ENCODE measurements at regions not wholly inside any gene's neighbourhood (a gene's known extent, or its start where the extent isn't known, plus 50 kb on each side); places are given as distances from the start of the nearest gene placed in this dataset.

- Histone ChIP-seq H3K23ac (ENCODE audit: insufficient read length) (no peak overlapping the region), H2BK120ac (replicated peaks; ENCODE audit: low read depth, low read length) (no peak overlapping the region), H2AFZ (ENCODE audit: low read length) (no peak overlapping the region), H2AK5ac (ENCODE audit: low read depth, low read length) (no peak overlapping the region), H4K20me1 (replicated peaks in 1 of 2; ENCODE audit: control insufficient read depth in 1 of 2, insufficient read depth in 2 of 2, low read length in 2 of 2) (no peaks in the 10 kb centered on the region), H3K27me3 (replicated peaks in 1 of 4; ENCODE audit: control insufficient read depth in 3 of 4, extremely low read depth in 1 of 4, insufficient read depth in 3 of 4, low read length in 3 of 4) (0 out of 7 replicates have a peak, but pooled peaks cover 0 to 2% (median 0%) of the 10 kb centered on the region in 4 experiments), H2BK15ac (ENCODE audit: low read length) (no peak overlapping the region), H2BK12ac (ENCODE audit: low read depth, low read length) (no peak overlapping the region), H3K18ac (ENCODE audit: extremely low read depth, low read length) (no peak overlapping the region), H3K36me3 (ENCODE audit: control insufficient read depth in 2 of 4, insufficient read depth in 4 of 4, low read length in 3 of 4) (no peaks in the 10 kb centered on the region), H3K56ac (replicated peaks; ENCODE audit: insufficient read length, low read depth, low read length) (no peak overlapping the region), H3K9me3 (ENCODE audit: insufficient read depth in 2 of 2, low read depth in 1 of 2, low read length in 1 of 2) (no peaks in the 10 kb centered on the region), H3K9ac (replicated peaks in 1 of 4; ENCODE audit: extremely low read depth in 1 of 4, low read depth in 3 of 4, low read length in 3 of 4) (no peak overlapping the region), H3K23me2 (ENCODE audit: low read depth, low read length) (no peaks in the 10 kb centered on the region), H3K4ac (replicated peaks; ENCODE audit: insufficient read length, low read depth, low read length) (no peak overlapping the region), H3K79me1 (ENCODE audit: low read depth, low read length) (no peaks in the 10 kb centered on the region), H3K4me3 (ENCODE audit: extremely low read depth in 1 of 4, insufficient read depth in 2 of 4, low read depth in 3 of 4, low read length in 4 of 4) (no peak overlapping the region; a peak in 1 of 8 replicates), H3K14ac (ENCODE audit: insufficient read length) (no peak overlapping the region), H3K27ac (ENCODE audit: low read depth, low read length) (no peak overlapping the region), H2BK5ac (ENCODE audit: low read depth, low read length) (no peak overlapping the region), H4K5ac (ENCODE audit: insufficient read length, low read depth, low read length) (no peak overlapping the region), H2BK20ac (ENCODE audit: low read length) (no peak overlapping the region), H3K4me2 (ENCODE audit: insufficient read depth in 1 of 2, low read depth in 2 of 2, low read length in 2 of 2) (no peak overlapping the region), H4K8ac (ENCODE audit: extremely low read depth, insufficient read depth, low read length) (no peak overlapping the region), H4K91ac (replicated peaks; ENCODE audit: insufficient read length, low read length) (no peak overlapping the region), H3K4me1 (replicated peaks in 1 of 4; ENCODE audit: control insufficient read depth in 3 of 4, insufficient read depth in 4 of 4, low read length in 3 of 4) (0 out of 7 replicates have a peak, but pooled peaks cover 0 to 3% (median 0%) of the 10 kb centered on the region in 4 experiments), H3K79me2 (ENCODE audit: control insufficient read depth in 1 of 2, insufficient read depth in 2 of 2, low read length in 2 of 2) (no peaks in the 10 kb centered on the region)
- DNase-seq (ENCODE audit: low read depth in 1 of 2, low spot score in 2 of 2) (no peak), FAIRE-seq (no peak)
- ChIA-PET POLR2A (ENCODE audit: partially characterized antibody) (interaction anchor here (1.0 kb wide), 1 partner anchor 13 kb away, joined by 3 read pairs; no protein-coding TSS in a partner anchor), CTCF (ENCODE audit: partially characterized antibody) (interaction anchor here (0.7 to 3.4 kb wide), 5 partner anchors 10 to 83 kb away, joined by 3 to 15 read pairs (median 3); no protein-coding TSS in a partner anchor)
- 88% methylated on average over 2 of the region's 2 CpGs; no CpG with 5 or more reads in 1 of the 2 experiments for WGBS, 2 experiments (ENCODE audit: extremely low coverage in 1 of 2, insufficient coverage in 1 of 2, insufficient read length in 1 of 2, insufficient replicate concordance in 2 of 2, low coverage in 1 of 2, low lambda C conversion rate in 2 of 2, missing lambda C conversion rate in 1 of 2)
- TF ChIP-seq BCL11A (IDR thresholded peaks at IDR 0.05; ENCODE audit: low read depth in 2 of 2, low read length in 2 of 2) (no peak), KDM4A (IDR thresholded peaks at IDR 0.05; ENCODE audit: low read depth, low read length, severe bottlenecking) (no peak)
Measured at GRCh38 chr11:112523951-112524350, 263.3 kb upstream of the PLET1 start.

Measured in H1 (cell line).